ENCODE measurements at regions not wholly inside any gene's neighbourhood (a gene's known extent, or its start where the extent isn't known, plus 50 kb on each side); places are given as distances from the start of the nearest gene placed in this dataset.
A peak's percentile ranks its signal among the peaks of the same experiment; 100 is the strongest.
"Not testable (repeated sequence)": the region's sequence is repeated elsewhere in the genome, so short reads cannot be mapped to it uniquely, and the experiment has no call there.

DNA sequence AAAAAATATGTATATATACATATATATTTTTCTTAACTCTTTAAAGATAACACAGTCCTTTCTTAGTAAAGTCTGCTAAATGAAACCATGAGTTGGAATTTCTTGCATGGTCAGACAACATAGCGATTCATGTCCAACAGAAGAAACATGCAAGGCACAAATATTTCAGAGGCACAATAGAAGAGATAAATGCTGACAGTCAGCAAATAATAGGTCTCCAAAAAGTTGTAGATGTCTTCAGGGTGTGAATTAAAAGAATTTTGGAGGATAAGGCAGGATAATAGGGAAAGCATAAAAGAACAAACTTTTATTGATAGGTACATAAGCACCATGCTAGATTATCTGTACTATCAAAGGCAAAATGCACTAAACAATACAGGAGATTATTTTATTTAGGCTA is 800.2 kb downstream of the PLCL1 start:
- DNase-seq (ENCODE audit: insufficient read length, low spot score, missing footprints), result no peak
- Histone ChIP-seq H3K4me1 (ENCODE audit: insufficient read depth, low read length) (no peaks in the 10 kb centered on the region), H3K27ac (ENCODE audit: low read depth, low read length) (no peak overlapping the region), H3K4me2 (ENCODE audit: insufficient read depth, low read length) (no peak overlapping the region), H3K79me2 (ENCODE audit: insufficient read depth, low read length) (no peaks in the 10 kb centered on the region), H3K36me3 (ENCODE audit: insufficient read depth, low read length) (no peaks in the 10 kb centered on the region), H2AFZ (ENCODE audit: low read length) (no peak overlapping the region), H3K27me3 (ENCODE audit: insufficient read depth, low read length) (no peaks in the 10 kb centered on the region), H3K9me3 (ENCODE audit: low read depth, low read length) (no peaks in the 10 kb centered on the region), H3K4me3 (ENCODE audit: insufficient read depth, low read length) (no peak overlapping the region), H4K20me1 (ENCODE audit: insufficient read depth, low read length) (no peaks in the 10 kb centered on the region)
- TF ChIP-seq, protein P1, sequence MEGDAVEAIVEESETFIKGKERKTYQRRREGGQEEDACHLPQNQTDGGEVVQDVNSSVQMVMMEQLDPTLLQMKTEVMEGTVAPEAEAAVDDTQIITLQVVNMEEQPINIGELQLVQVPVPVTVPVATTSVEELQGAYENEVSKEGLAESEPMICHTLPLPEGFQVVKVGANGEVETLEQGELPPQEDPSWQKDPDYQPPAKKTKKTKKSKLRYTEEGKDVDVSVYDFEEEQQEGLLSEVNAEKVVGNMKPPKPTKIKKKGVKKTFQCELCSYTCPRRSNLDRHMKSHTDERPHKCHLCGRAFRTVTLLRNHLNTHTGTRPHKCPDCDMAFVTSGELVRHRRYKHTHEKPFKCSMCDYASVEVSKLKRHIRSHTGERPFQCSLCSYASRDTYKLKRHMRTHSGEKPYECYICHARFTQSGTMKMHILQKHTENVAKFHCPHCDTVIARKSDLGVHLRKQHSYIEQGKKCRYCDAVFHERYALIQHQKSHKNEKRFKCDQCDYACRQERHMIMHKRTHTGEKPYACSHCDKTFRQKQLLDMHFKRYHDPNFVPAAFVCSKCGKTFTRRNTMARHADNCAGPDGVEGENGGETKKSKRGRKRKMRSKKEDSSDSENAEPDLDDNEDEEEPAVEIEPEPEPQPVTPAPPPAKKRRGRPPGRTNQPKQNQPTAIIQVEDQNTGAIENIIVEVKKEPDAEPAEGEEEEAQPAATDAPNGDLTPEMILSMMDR (IDR thresholded peaks at IDR 0.05; ENCODE audit: extremely low read depth, low read depth, low read length), result no peak

DNA sequence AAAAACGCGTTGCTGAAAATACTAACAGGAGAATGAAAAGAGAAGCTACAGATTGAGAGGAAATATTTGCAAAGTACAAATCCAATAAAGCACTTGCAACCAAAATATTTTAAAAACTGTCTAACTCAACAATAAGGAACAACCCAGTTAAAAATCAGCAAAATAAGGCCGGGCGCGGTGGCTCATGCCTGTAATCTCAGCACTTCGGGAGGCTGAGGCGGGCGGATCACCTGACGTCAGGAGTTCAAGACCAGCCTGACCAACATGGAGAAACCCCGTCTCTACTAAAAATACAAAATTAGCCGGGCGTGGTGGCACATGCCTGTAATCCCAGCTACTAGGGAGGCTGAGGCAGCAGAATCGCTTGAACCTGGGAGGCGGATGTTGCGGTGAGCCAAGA is 798.6 kb downstream of the PLCL1 start:
- not testable (repeated sequence) for H3K4me2 ChIP-seq (ENCODE audit: insufficient read depth, low read length); H3K36me3 ChIP-seq (ENCODE audit: insufficient read depth, low read length)

DNA sequence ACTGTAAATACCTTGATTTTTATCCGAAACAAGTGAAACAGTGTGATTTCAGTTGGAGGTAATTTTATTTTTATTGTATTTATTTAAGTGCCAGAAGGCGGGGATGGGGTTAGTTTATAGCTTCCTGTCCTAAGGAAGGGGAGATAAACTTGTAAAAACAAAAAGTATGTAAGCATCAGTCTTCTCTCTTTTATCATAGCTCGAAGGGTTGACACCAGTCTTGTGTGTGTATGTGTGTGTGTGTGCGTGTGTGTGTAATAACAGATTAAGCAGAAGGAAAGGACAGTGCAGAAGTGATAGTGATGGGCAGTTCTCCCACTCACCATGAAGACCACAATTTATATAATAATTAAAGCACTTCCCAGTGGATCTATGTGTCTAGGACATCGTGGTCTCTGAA is 793.3 kb downstream of the PLCL1 start:
- Histone ChIP-seq H3K36me3 (ENCODE audit: insufficient read depth, low read length) (no peaks in the 10 kb centered on the region), H3K4me1 (ENCODE audit: insufficient read depth, low read length) (no peaks in the 10 kb centered on the region), H4K20me1 (ENCODE audit: insufficient read depth, low read length) (no peaks in the 10 kb centered on the region), H3K27me3 (ENCODE audit: insufficient read depth, low read length) (no peaks in the 10 kb centered on the region), H3K4me3 (ENCODE audit: insufficient read depth, low read length) (no peak overlapping the region), H3K9me3 (ENCODE audit: low read depth, low read length) (no peaks in the 10 kb centered on the region), H3K4me2 (ENCODE audit: insufficient read depth, low read length) (no peak overlapping the region), H3K79me2 (ENCODE audit: insufficient read depth, low read length) (no peaks in the 10 kb centered on the region), H2AFZ (ENCODE audit: low read length) (peak overlapping the region; percentile 11), H3K27ac (ENCODE audit: low read depth, low read length) (no peak overlapping the region)
- TF ChIP-seq, protein P1 (IDR thresholded peaks at IDR 0.05; ENCODE audit: extremely low read depth, low read depth, low read length), result no peak
- DNase-seq (ENCODE audit: insufficient read length, low spot score, missing footprints), result no peak

More for the DNA sequence above, 798.6 kb downstream of the PLCL1 start:
- H4K20me1 ChIP-seq (ENCODE audit: insufficient read depth, low read length); H3K27ac ChIP-seq (ENCODE audit: low read depth, low read length); DNase-seq (ENCODE audit: insufficient read length, low spot score, missing footprints); H3K9me3 ChIP-seq (ENCODE audit: low read depth, low read length); H3K4me1 ChIP-seq (ENCODE audit: insufficient read depth, low read length); H3K79me2 ChIP-seq (ENCODE audit: insufficient read depth, low read length); H2AFZ ChIP-seq (ENCODE audit: low read length); H3K4me3 ChIP-seq (ENCODE audit: insufficient read depth, low read length); H3K27me3 ChIP-seq (ENCODE audit: insufficient read depth, low read length): not testable (repeated sequence)

DNA sequence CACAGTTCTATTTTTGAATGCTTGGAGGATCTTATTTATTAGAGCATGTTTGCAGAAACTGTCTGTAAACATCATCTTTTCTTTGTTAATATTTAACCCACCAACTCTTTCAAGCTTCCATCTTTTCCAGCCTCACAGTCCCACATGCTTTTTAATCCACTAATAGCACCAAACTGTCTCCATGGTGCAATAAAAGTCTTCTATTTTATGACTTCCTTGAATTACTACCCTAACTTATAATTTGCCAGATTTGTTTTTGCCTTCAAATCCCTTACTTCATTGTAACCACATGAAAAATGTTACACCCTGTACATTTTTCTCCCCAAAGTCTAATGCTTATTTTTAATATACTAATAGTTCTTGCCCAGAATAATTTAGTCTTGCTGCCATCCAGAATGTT is 792.6 kb downstream of the PLCL1 start:
- no peak overlapping the region for H3K4me2 ChIP-seq (ENCODE audit: insufficient read depth, low read length)
- no peak overlapping the region for H2AFZ ChIP-seq (ENCODE audit: low read length)
- no peaks in the 10 kb centered on the region for H3K4me1 ChIP-seq (ENCODE audit: insufficient read depth, low read length)
- no peaks in the 10 kb centered on the region for H4K20me1 ChIP-seq (ENCODE audit: insufficient read depth, low read length)
- H3K79me2 ChIP-seq (ENCODE audit: insufficient read depth, low read length), result no peaks in the 10 kb centered on the region
- no peaks in the 10 kb centered on the region for H3K9me3 ChIP-seq (ENCODE audit: low read depth, low read length)
- no peaks in the 10 kb centered on the region for H3K27me3 ChIP-seq (ENCODE audit: insufficient read depth, low read length)
- no peak for DNase-seq (ENCODE audit: insufficient read length, low spot score, missing footprints)
- H3K27ac ChIP-seq (ENCODE audit: low read depth, low read length), result no peak overlapping the region
- TF ChIP-seq, protein P1 (IDR thresholded peaks at IDR 0.05; ENCODE audit: extremely low read depth, low read depth, low read length), result no peak
- no peaks in the 10 kb centered on the region for H3K36me3 ChIP-seq (ENCODE audit: insufficient read depth, low read length)
- H3K4me3 ChIP-seq (ENCODE audit: insufficient read depth, low read length), result no peak overlapping the region
